ENCODE measurements at regions not wholly inside any gene's neighbourhood (a gene's known extent, or its start where the extent isn't known, plus 50 kb on each side); places are given as distances from the start of the nearest gene placed in this dataset.

DNA sequence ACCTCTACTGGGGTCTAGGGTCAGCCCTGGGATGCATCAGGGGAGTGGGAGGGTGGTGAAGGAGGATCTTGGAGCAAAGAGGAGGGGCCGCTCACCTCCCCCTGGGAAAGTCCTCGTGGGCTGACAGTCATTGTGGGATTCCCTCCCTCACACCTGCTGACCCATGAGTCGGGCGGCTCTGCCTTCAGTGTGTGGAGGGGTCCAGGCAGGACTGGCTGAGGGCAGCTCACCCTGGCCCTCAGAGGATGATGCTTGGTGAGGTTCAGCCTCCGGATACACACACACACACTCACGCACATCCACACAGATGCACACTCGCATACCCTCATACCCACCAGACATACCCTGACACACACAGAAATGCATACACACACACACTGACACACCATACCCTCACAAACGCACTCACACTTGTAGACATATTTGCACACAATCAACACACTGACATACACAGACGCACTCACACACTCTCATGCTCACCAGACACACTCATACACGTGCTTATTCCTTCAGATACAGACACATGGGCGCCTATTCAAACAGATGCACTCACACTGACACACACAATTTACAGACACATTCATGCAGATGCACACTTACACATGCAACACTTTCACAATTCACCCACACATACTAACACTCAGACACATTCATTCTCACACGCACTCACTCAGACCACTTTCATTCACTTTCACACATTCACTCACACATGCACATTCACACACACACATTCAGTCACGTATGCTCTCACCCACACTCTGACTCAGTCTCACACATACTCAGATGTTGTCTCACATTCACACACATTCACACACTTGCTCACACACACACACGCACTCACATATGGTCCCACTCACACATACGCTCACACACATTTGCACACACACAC, 105.1 kb upstream of the RPL38 start:
- peaks cover 22% of the 10 kb centered on the region for H3K27me3 Mint-ChIP-seq
- POLR2A ChIA-PET: no interaction called here

DNA sequence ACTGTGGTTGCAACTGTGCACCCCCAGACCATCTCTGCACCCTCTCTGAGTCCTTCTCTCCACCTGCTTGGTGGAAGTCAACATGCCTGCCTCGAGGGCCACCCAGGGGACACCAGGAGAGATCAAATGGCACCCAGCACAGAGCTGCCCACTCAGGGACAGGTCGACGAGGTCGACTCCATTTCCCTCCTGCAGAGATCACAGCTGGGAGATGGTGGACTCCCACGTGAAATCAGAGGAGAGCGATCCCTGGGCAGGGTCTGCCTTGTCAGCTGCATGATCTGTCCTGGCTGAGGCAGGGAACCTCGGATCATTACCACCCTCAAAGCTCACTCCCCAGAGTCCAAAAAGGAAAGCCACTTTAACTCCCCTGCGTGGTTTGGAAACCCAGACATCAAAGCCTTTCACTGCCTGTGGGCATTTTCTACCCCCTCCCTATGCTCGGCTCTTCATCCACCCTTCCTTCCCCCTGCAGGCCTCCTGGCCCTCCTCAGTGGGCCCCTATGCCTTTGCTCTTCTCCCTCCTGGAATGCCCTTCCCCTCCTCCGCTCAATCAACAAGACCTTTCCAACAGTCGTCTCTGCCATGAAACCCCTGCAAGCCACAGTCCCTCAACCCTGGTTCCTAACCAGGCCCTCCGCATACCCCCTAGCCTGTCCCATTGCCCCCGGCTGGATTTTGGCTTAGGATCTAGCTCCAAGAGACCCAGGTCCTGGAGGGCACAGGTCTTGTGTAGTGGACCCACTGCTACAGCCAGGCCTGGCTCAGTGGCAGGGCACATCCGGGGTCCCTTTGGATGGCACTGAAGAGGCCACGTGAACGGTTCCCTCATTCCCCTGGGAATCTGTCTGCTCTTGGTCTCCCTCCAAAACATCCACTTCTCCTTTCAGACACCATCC, 103.8 kb upstream of the RPL38 start:
- Mint-ChIP-seq H3K27ac (no peak overlapping the region), H3K4me3 (no peak overlapping the region), H3K27me3 (peaks cover 17% of the 10 kb centered on the region), H3K4me1 (no peaks in the 10 kb centered on the region), H3K9me3 (no peaks in the 10 kb centered on the region), H3K36me3 (ENCODE audit: low read depth) (no peaks in the 10 kb centered on the region)
- POLR2A ChIA-PET: no interaction called here
- no peak for DNase-seq
- CTCF ChIA-PET: no interaction called here

More for the DNA sequence above, 105.1 kb upstream of the RPL38 start:
- Mint-ChIP-seq H3K4me1 (no peaks in the 10 kb centered on the region), H3K36me3 (ENCODE audit: low read depth) (no peaks in the 10 kb centered on the region), H3K9me3 (no peaks in the 10 kb centered on the region), H3K27ac (no peak overlapping the region), H3K4me3 (no peak overlapping the region)
- CTCF ChIA-PET: no interaction called here
- DNase-seq: no peak

DNA sequence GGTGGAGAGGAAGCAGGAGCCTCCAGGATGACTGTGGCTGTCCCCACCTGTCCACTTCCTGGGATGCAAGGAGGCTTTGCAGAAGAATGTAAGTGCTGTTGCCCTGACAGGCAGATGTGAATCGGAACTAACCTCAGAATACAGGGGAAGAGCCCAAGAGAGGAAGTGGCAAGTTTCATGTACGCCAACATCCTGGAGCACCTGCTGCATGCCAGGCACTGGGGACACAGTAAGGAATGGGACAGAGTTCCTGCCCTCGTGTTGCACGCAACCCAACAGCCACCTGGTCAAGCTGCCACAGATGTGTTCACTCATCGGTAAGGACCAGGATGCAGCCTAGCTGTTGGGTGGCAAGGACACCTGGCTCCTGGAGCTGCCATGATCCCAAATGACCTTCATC, 98.6 kb upstream of the RPL38 start:
- Mint-ChIP-seq H3K27me3 (peaks cover 17% of the 10 kb centered on the region), H3K27ac (no peak overlapping the region), H3K4me1 (no peaks in the 10 kb centered on the region), H3K4me3 (no peak overlapping the region), H3K9me3 (no peaks in the 10 kb centered on the region), H3K36me3 (ENCODE audit: low read depth) (no peaks in the 10 kb centered on the region)
- ChIA-PET CTCF (no interaction called here), POLR2A (no interaction called here)
- no peak for DNase-seq

DNA sequence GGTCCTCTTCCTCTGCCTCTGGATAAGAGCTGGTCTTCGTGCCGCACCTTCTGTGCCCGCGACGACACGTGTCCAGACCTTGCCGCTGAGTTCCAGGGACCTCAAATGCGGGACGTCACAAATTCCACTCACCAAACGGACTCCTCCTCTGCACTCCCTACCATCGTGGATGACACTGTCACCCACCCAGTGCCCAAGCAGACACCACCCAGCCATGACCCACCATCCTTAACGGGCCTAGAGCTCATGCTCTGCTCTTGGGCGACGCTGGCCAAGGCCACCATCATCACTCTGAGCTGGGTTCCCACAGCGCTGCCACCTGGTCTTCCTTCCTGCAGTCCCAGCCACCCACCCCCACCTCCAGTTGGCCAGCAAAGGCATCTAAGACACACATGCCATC, 96.4 kb upstream of the RPL38 start:
- H3K36me3 Mint-ChIP-seq (ENCODE audit: low read depth): no peaks in the 10 kb centered on the region
- H3K4me3 Mint-ChIP-seq: no peak overlapping the region
- no peaks in the 10 kb centered on the region for H3K9me3 Mint-ChIP-seq
- H3K4me1 Mint-ChIP-seq: no peaks in the 10 kb centered on the region
- H3K27ac Mint-ChIP-seq: no peak overlapping the region
- H3K27me3 Mint-ChIP-seq: peaks cover 14% of the 10 kb centered on the region
- CTCF ChIA-PET: interaction anchor here (1.2 kb wide), 1 partner anchor 17 kb away, joined by 4 read pairs; no protein-coding TSS in a partner anchor
- no peak for DNase-seq
- POLR2A ChIA-PET: no interaction called here

DNA sequence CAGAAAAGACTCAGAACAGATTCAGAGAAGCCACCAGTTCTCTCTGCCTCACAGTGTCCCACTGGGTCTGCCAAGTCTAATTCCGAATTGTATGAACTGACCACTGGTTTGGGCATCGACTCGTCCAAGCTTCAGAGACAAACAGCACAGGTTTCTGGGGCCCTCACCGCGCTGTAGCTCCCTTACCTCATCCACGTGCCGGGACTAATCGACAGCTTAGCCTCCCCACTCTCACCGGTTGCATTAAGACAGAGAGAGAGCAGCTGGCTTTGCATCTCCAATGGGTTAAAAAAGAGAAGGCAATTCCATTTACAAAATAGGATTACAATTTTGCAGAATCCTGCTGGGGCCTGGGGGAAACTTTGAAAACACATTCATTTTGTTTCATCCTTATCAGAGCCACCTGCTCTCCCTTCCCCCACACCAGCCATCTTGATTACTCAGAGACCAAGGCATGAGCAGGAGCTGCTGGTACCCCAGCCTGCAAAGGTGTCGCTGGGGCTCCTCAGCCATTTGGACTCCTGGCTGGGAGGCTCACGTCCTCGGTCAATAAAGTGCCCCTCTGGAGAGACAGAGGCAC, 95.3 kb upstream of the RPL38 start:
- CTCF ChIA-PET: interaction anchor here (1.2 kb wide), 1 partner anchor 18 kb away, joined by 4 read pairs; no protein-coding TSS in a partner anchor
- H3K36me3 Mint-ChIP-seq (ENCODE audit: low read depth): no peaks in the 10 kb centered on the region
- no peaks in the 10 kb centered on the region for H3K4me1 Mint-ChIP-seq
- no peaks in the 10 kb centered on the region for H3K9me3 Mint-ChIP-seq
- POLR2A ChIA-PET: no interaction called here
- peaks cover 9% of the 10 kb centered on the region for H3K27me3 Mint-ChIP-seq
- H3K4me3 Mint-ChIP-seq: no peak overlapping the region
- H3K27ac Mint-ChIP-seq: no peak overlapping the region
- DNase-seq: no peak

DNA sequence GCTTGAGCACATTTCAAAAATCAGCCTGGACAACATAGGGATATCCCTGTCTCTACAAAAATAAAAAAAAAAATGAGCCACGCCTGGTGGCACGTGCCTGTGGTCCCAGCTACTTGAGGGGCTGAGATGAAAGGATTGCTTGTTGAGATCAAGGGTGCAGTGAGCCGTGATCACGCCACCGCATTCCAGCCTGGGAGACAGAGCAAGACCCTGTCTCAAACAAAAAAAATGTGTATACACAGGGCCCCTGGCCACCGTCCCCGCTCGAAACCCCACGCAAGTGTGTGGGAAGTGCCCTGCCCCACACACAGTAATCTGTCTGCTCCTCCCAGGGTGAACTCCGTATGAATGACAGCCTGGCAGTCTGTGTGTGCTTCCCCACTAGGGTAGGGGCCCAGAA, 93.0 kb upstream of the RPL38 start:
- H3K27me3 Mint-ChIP-seq: peaks cover 5% of the 10 kb centered on the region
- no peak for DNase-seq
- H3K4me1 Mint-ChIP-seq: no peaks in the 10 kb centered on the region
- H3K9me3 Mint-ChIP-seq: no peaks in the 10 kb centered on the region
- H3K27ac Mint-ChIP-seq: no peak overlapping the region
- POLR2A ChIA-PET: interaction anchor here (1.2 kb wide), 1 partner anchor 53 kb away, joined by 3 read pairs; no protein-coding TSS in a partner anchor
- CTCF ChIA-PET: interaction anchor here (0.7 kb wide), 1 partner anchor 10 kb away, joined by 3 read pairs; no protein-coding TSS in a partner anchor
- no peaks in the 10 kb centered on the region for H3K36me3 Mint-ChIP-seq (ENCODE audit: low read depth)
- H3K4me3 Mint-ChIP-seq: no peak overlapping the region

DNA sequence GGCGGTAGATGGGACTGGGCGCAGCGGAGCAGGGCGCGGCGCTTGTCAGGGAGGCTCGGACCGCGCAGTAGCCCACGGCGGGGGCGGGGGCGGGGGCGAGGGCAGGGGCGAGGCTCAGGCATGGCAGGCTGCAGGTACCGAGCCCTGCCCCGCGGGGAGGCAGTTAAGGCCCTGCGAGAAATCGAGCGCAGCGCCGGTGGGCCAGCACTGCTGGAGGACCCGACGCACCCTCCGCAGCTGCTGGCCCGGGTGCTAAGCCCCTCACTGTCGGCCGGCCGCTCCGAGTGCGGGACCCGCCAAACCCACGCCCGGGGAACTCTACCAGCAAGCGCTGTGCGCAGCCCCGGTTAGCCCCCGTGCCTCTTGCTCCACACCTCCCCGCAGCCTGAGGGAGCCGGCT, 90.2 kb upstream of the RPL38 start:
- no peaks in the 10 kb centered on the region for H3K9me3 Mint-ChIP-seq
- no peak overlapping the region for H3K4me3 Mint-ChIP-seq
- CTCF ChIA-PET: no interaction called here
- no peaks in the 10 kb centered on the region for H3K36me3 Mint-ChIP-seq (ENCODE audit: low read depth)
- H3K27ac Mint-ChIP-seq: no peak overlapping the region
- POLR2A ChIA-PET: no interaction called here
- DNase-seq: no peak
- no peaks in the 10 kb centered on the region for H3K4me1 Mint-ChIP-seq
- no peaks in the 10 kb centered on the region for H3K27me3 Mint-ChIP-seq

DNA sequence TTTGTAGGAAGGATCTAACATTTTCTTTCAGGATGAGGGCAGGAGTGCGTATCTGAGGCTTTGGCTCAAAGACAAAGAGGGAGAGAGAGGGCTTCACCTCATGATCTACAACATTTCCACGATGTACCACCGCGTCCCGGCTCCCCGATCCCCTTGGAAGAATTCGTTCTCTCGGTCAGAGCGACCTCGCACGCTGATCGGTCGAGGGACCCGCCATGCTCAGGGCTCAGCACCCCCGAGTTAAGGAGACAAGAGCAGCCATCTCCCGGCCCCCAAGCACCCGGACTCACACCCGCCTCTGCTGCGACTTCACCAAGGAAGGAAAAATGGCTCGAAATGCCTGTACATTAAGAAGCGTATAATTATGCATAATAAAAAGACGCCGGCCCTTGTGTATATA, 89.5 kb upstream of the RPL38 start:
- DNase-seq: no peak
- Mint-ChIP-seq H3K4me1 (no peaks in the 10 kb centered on the region), H3K27me3 (no peaks in the 10 kb centered on the region), H3K9me3 (no peaks in the 10 kb centered on the region), H3K36me3 (ENCODE audit: low read depth) (no peaks in the 10 kb centered on the region), H3K27ac (no peak overlapping the region), H3K4me3 (no peak overlapping the region)
- CTCF ChIA-PET: no interaction called here
- POLR2A ChIA-PET: no interaction called here

DNA sequence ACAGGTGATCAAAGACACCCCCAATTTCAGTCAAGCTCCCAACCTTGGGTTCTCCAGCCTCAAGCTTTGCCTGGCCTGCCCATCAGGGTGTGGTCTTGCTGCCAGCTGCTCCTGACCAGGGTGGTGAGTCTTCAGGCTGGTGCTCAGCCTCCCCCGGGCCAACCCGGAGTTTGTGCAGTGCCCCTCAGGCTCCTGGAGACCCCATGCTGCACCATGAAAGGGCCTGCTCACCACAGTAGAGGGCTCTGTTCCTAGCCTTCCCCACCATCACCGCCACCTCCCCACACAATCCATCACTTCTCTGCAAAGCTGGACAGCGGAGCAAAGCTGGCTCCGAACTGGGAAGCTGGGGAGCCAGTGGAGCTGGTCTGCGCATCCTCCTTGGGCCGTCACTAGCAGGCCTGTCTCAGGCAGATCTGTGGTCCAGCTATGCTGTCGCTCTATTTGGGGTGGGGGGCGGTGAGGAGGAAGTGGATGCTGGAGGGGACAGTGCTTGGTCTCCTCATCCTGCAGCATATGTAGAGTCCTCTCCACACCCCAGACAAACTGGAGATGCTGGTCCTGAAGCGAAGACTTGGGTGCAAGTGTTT, 88.5 kb upstream of the RPL38 start:
- CTCF ChIA-PET: no interaction called here
- H3K4me1 Mint-ChIP-seq: no peaks in the 10 kb centered on the region
- no peaks in the 10 kb centered on the region for H3K27me3 Mint-ChIP-seq
- H3K9me3 Mint-ChIP-seq: no peaks in the 10 kb centered on the region
- DNase-seq: no peak
- H3K36me3 Mint-ChIP-seq (ENCODE audit: low read depth): no peaks in the 10 kb centered on the region
- no peak overlapping the region for H3K4me3 Mint-ChIP-seq
- POLR2A ChIA-PET: no interaction called here
- no peak overlapping the region for H3K27ac Mint-ChIP-seq

DNA sequence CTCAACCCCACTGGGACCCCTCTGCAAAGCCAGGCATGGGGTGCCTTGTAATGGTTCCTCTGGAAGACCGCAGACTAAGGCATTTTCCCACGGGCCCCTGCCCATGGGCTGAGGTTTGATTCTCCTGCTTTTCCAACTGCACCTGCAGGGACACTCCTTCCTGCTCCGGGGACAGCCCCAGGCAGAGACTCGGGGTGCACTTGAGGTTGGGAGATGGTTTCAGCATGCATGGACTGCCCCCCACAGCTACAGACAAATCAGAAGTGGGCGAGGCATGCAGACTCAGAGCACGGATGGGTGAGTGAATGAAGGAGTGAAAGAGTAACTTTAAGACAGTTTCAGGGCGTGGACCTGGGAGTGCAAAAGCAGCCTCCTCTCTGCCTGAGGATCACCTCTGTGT, 87.9 kb upstream of the RPL38 start:
- DNase-seq: no peak
- Mint-ChIP-seq H3K27me3 (no peaks in the 10 kb centered on the region), H3K27ac (no peak overlapping the region), H3K4me1 (no peaks in the 10 kb centered on the region), H3K4me3 (no peak overlapping the region), H3K36me3 (ENCODE audit: low read depth) (no peaks in the 10 kb centered on the region), H3K9me3 (no peaks in the 10 kb centered on the region)
- ChIA-PET POLR2A (no interaction called here), CTCF (no interaction called here)

DNA sequence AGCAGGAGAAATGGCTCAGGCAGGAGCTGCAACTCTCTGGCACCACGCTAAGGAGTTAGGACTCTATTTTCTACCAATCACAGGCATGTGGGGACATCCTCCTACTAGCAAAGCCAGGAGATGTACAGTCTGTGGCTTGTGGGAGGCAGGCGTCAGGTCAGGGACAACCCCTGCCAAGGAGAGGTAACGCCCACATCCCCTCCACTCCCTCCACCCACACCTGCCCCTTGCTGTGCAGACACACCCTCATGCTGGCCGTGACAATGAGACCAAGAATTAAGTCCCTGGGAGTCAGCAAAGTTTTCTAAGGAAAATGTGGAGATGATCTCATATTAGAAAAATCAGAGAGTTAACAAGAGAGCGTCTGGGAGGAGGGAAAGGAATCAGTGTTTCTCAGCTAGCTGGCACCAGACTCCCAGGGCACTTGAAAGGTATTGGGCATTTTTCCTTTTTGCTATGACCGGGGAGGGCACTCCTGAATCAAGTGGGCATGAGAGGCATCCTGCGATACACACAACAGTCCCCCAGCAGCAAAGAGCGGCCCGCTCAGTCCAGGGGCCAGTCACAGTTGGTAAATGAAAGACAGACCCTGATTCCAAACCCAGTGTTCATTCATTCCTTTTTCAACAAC, 87.3 kb upstream of the RPL38 start:
- CTCF ChIA-PET: no interaction called here
- no peaks in the 10 kb centered on the region for H3K4me1 Mint-ChIP-seq
- POLR2A ChIA-PET: no interaction called here
- no peak overlapping the region for H3K4me3 Mint-ChIP-seq
- no peaks in the 10 kb centered on the region for H3K36me3 Mint-ChIP-seq (ENCODE audit: low read depth)
- no peaks in the 10 kb centered on the region for H3K27me3 Mint-ChIP-seq
- DNase-seq: no peak
- H3K9me3 Mint-ChIP-seq: no peaks in the 10 kb centered on the region
- no peak overlapping the region for H3K27ac Mint-ChIP-seq

DNA sequence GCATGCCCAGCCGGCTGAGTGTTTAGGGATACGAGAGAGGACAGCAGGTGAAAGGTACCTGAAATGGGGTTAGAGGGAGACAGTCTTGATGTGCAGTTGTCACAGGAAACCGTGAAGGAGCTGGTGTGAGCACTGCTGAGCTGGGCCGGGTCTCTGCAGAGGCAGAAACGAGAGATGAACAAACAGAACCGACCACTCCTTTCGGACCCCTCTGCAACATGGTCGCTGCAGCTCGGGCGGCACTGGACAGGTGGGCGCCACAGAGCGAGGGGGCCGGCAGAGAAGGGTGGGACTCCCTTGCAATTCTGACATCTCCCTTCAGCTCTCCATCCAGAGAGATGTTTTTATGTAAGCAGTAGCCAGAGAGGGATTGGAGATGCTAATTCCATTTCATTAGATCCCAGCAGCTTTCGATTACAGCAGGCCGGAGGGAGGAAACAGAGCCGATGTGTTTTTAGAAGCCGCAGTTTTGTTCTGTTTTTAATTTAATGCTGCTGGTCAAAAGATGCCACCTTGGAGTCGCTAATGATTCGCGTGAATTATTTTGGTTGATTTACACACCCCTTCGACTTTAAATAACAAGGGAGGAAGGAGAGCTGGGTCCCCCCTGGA, 86.3 kb upstream of the RPL38 start:
- POLR2A ChIA-PET: no interaction called here
- H3K36me3 Mint-ChIP-seq (ENCODE audit: low read depth): no peaks in the 10 kb centered on the region
- H3K4me3 Mint-ChIP-seq: no peak overlapping the region
- no peaks in the 10 kb centered on the region for H3K9me3 Mint-ChIP-seq
- CTCF ChIA-PET: no interaction called here
- H3K27me3 Mint-ChIP-seq: peaks cover 2% of the 10 kb centered on the region
- DNase-seq: no peak
- no peaks in the 10 kb centered on the region for H3K4me1 Mint-ChIP-seq
- H3K27ac Mint-ChIP-seq: no peak overlapping the region
